PFSK-1 (cell line): ENCODE measurements at regions not wholly inside any gene's neighbourhood (a gene's known extent, or its start where the extent isn't known, plus 50 kb on each side); places are given as distances from the start of the nearest gene placed in this dataset.

ENCODE experiments used
- FOXP2 ChIP-seq: optimal IDR thresholded peaks from 2 replicates; pipeline ENCODE3; 2011; ENCODE audit warnings: borderline replicate concordance, control low read depth, inconsistent platforms; ENCODE audit not compliant: insufficient read depth; ENCODE audit errors: extremely low read length, extremely low read depth
- POLR2AphosphoS5 ChIP-seq: IDR thresholded peaks from 2 replicates; pipeline ENCODE4 v1.6.1; 2012; ENCODE audit warnings: low read depth, mild to moderate bottlenecking, control low read depth, low read length, moderate library complexity
- SIN3A ChIP-seq: IDR thresholded peaks from 2 replicates; pipeline ENCODE4 v1.6.1; 2012; ENCODE audit warnings: mild to moderate bottlenecking, low read length, moderate library complexity, borderline replicate concordance; ENCODE audit not compliant: insufficient read depth
- TAF1 ChIP-seq: IDR thresholded peaks from 2 replicates; pipeline ENCODE4 v1.6.1; 2012; ENCODE audit warnings: low read length, control low read depth, borderline replicate concordance; ENCODE audit not compliant: insufficient read depth
- TF ChIP-seq, protein P1 (sequence below), 2 experiments: IDR thresholded peaks; 2 replicates each; pipeline versions ENCODE4 v1.6.1 to v1.8.0; 2011 to 2012; ENCODE audit warnings: low read depth in 2 of 2, low read length in 2 of 2, control low read depth in 1 of 2, inconsistent platforms in 1 of 2, mild to moderate bottlenecking in 1 of 2, moderate library complexity in 1 of 2; ENCODE audit not compliant: insufficient read depth in 1 of 2

DNA sequence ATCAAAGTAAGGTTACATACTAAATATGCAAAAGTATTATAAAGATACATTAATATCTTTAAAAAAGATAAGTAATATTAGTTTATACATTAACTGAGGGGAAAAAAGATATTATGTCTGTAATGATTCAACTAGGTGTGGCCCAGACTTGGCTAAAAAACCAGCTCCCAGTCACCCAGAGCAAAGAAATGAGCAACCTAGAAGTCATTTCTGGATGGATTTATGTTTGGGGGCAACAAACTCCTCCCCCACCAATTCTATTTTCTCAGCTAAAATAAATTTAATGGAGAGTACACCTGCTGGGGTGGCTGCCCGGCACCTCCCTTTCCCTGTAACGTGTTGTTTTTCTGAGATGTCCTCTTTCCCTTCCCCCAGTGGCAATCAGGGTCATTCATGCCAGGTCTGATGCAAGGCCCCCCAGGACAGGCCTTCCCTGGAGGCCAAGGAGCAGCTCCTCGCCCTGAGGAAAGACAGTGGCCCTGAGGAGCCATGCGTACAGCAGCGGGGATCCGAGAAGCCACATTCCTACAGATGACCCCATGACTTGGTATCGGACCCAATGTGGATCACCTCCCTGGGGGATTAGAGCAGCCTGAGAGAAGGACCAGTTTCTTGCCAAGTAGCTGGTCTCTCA is 78.6 kb upstream of the DOCK9 start:
- no peak for TF ChIP-seq POLR2AphosphoS5
- no peak for TF ChIP-seq TAF1
- TF ChIP-seq, protein P1, sequence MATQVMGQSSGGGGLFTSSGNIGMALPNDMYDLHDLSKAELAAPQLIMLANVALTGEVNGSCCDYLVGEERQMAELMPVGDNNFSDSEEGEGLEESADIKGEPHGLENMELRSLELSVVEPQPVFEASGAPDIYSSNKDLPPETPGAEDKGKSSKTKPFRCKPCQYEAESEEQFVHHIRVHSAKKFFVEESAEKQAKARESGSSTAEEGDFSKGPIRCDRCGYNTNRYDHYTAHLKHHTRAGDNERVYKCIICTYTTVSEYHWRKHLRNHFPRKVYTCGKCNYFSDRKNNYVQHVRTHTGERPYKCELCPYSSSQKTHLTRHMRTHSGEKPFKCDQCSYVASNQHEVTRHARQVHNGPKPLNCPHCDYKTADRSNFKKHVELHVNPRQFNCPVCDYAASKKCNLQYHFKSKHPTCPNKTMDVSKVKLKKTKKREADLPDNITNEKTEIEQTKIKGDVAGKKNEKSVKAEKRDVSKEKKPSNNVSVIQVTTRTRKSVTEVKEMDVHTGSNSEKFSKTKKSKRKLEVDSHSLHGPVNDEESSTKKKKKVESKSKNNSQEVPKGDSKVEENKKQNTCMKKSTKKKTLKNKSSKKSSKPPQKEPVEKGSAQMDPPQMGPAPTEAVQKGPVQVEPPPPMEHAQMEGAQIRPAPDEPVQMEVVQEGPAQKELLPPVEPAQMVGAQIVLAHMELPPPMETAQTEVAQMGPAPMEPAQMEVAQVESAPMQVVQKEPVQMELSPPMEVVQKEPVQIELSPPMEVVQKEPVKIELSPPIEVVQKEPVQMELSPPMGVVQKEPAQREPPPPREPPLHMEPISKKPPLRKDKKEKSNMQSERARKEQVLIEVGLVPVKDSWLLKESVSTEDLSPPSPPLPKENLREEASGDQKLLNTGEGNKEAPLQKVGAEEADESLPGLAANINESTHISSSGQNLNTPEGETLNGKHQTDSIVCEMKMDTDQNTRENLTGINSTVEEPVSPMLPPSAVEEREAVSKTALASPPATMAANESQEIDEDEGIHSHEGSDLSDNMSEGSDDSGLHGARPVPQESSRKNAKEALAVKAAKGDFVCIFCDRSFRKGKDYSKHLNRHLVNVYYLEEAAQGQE (IDR thresholded peaks at IDR 0.05; ENCODE audit: insufficient read depth in 1 of 2, low read depth in 2 of 2, low read length in 2 of 2) = no peak
- no peak for TF ChIP-seq SIN3A
- TF ChIP-seq FOXP2 = no peak
